ENCODE measurements at regions not wholly inside any gene's neighbourhood (a gene's known extent, or its start where the extent isn't known, plus 50 kb on each side); places are given as distances from the start of the nearest gene placed in this dataset.

- Histone ChIP-seq H3K9me2 (ENCODE audit: insufficient read depth) (no peaks in the 10 kb centered on the region), H3K4me1 (ENCODE audit: insufficient read depth) (no peaks in the 10 kb centered on the region; the same call in 1 of the 2 replicates), H3K36me3 (ENCODE audit: insufficient read depth) (no peaks in the 10 kb centered on the region), H3K27me3 (ENCODE audit: insufficient read depth) (no peaks in the 10 kb centered on the region), H4K20me1 (replicated peaks; ENCODE audit: insufficient read depth) (no peaks in the 10 kb centered on the region), H2AFZ (no peak overlapping the region), H3K4me2 (no peak overlapping the region), H3F3A (replicated peaks; ENCODE audit: low read depth) (no peaks in the 10 kb centered on the region), H3K4me3 (no peak overlapping the region), H3K79me2 (replicated peaks; ENCODE audit: insufficient read depth) (no peaks in the 10 kb centered on the region), H3K27ac (ENCODE audit: low read depth) (no peak overlapping the region)
- peaks cover 4% of the 10 kb centered on the region; the same call in 2 of the 3 replicates for H3K9me3 Mint-ChIP-seq
- no peak for TF ChIP-seq ZNF114 (CRISPR knock-in tag; IDR thresholded peaks at IDR 0.05)
- ATAC-seq: no peak
- no peaks in the 10 kb centered on the region; the same call in 2 of the 3 replicates for H3K36me3 Mint-ChIP-seq (ENCODE audit: low read depth)
- H3K27ac Mint-ChIP-seq: no peak overlapping the region
- H3K27me3 Mint-ChIP-seq (ENCODE audit: insufficient read depth, low read depth, poor library complexity): no peaks in the 10 kb centered on the region
- H3K4me1 Mint-ChIP-seq: no peaks in the 10 kb centered on the region
- H3K4me3 Mint-ChIP-seq: no peak overlapping the region
- DNase-seq (ENCODE audit: low spot score): no peak
Observed at GRCh38 chr4:12421364-12421763, 992.7 kb upstream of the HS3ST1 start.

- H4K20me1 ChIP-seq (replicated peaks; ENCODE audit: insufficient read depth): no peaks in the 10 kb centered on the region
- H3K9me2 ChIP-seq (ENCODE audit: insufficient read depth): no peaks in the 10 kb centered on the region
- H2AFZ ChIP-seq: no peak overlapping the region
- no peak overlapping the region for H3K4me3 ChIP-seq
- Mint-ChIP-seq H3K27me3 (ENCODE audit: insufficient read depth, low read depth, poor library complexity) (no peaks in the 10 kb centered on the region), H3K4me3 (no peak overlapping the region), H3K36me3 (ENCODE audit: low read depth) (no peaks in the 10 kb centered on the region), H3K4me1 (no peaks in the 10 kb centered on the region), H3K27ac (no peak overlapping the region), H3K9me3 (no peaks in the 10 kb centered on the region; the same call in 2 of the 3 replicates)
- no peak overlapping the region for H3K4me2 ChIP-seq
- DNase-seq (ENCODE audit: low spot score): no peak
- no peak overlapping the region for H3K27ac ChIP-seq (ENCODE audit: low read depth)
- H3K27me3 ChIP-seq (ENCODE audit: insufficient read depth): no peaks in the 10 kb centered on the region
- H3K36me3 ChIP-seq (ENCODE audit: insufficient read depth): no peaks in the 10 kb centered on the region
- TF ChIP-seq ETS1 (IDR thresholded peaks at IDR 0.05): no peak
- H3K4me1 ChIP-seq (ENCODE audit: insufficient read depth): no peaks in the 10 kb centered on the region; the same call in 1 of the 2 replicates
- H3K79me2 ChIP-seq (replicated peaks; ENCODE audit: insufficient read depth): no peaks in the 10 kb centered on the region
- ATAC-seq: no peak
- H3F3A ChIP-seq (replicated peaks; ENCODE audit: low read depth): no peaks in the 10 kb centered on the region
Observed at GRCh38 chr4:12416755-12417154, 988.1 kb upstream of the HS3ST1 start.

GRCh38 chr4:12414181-12414812 lies 985.6 kb upstream of the HS3ST1 start:
- no peak overlapping the region for H3K27ac Mint-ChIP-seq
- TF ChIP-seq REST (IDR thresholded peaks at IDR 0.05; ENCODE audit: unreplicated experiment) (no peak), EZH2phosphoT487 (IDR thresholded peaks at IDR 0.05; ENCODE audit: unreplicated experiment) (no peak), ZNF462 (CRISPR knock-in tag; IDR thresholded peaks at IDR 0.05) (no peak)

More at GRCh38 chr4:12414181-12414812, 985.6 kb upstream of the HS3ST1 start:
- H3K9me3 Mint-ChIP-seq: no peaks in the 10 kb centered on the region
- Histone ChIP-seq H3K4me2 (no peak overlapping the region), H3K9me2 (ENCODE audit: insufficient read depth) (0 out of 2 replicates have a peak, but pooled peaks cover 5% of the 10 kb centered on the region), H2AFZ (0 out of 2 replicates have a peak overlapping the region, but pooled peaks have one; percentile 49), H3K27me3 (ENCODE audit: insufficient read depth) (no peaks in the 10 kb centered on the region), H3K79me2 (replicated peaks; ENCODE audit: insufficient read depth) (no peaks in the 10 kb centered on the region), H3K36me3 (ENCODE audit: insufficient read depth) (no peaks in the 10 kb centered on the region), H3K4me1 (ENCODE audit: insufficient read depth) (no peaks in the 10 kb centered on the region; the same call in 1 of the 2 replicates), H3K27ac (ENCODE audit: low read depth) (no peak overlapping the region), H3K4me3 (no peak overlapping the region), H3F3A (replicated peaks; ENCODE audit: low read depth) (no peaks in the 10 kb centered on the region), H4K20me1 (replicated peaks; ENCODE audit: insufficient read depth) (no peaks in the 10 kb centered on the region)
- ATAC-seq (no peak), DNase-seq (ENCODE audit: low spot score) (no peak)
- no peaks in the 10 kb centered on the region for H3K36me3 Mint-ChIP-seq (ENCODE audit: low read depth)
- no peaks in the 10 kb centered on the region for H3K4me1 Mint-ChIP-seq
- H3K4me3 Mint-ChIP-seq: no peak overlapping the region
- H3K27me3 Mint-ChIP-seq (ENCODE audit: insufficient read depth, low read depth, poor library complexity): no peaks in the 10 kb centered on the region
